ENCODE measurements at regions not wholly inside any gene's neighbourhood (a gene's known extent, or its start where the extent isn't known, plus 50 kb on each side); places are given as distances from the start of the nearest gene placed in this dataset.

- TF ChIP-seq CTCF (IDR thresholded peaks at IDR 0.05) (no peak), POLR2A (IDR thresholded peaks at IDR 0.05) (no peak), POLR2AphosphoS5 (IDR thresholded peaks at IDR 0.05) (no peak)
These were observed 608.6 kb upstream of the MIR17HG start for GRCh38 chr13:90738881-90739280.

Measured in prostate gland (tissue), 2 donors.